ENCODE measurements at regions not wholly inside any gene's neighbourhood (a gene's known extent, or its start where the extent isn't known, plus 50 kb on each side); places are given as distances from the start of the nearest gene placed in this dataset.

DNA sequence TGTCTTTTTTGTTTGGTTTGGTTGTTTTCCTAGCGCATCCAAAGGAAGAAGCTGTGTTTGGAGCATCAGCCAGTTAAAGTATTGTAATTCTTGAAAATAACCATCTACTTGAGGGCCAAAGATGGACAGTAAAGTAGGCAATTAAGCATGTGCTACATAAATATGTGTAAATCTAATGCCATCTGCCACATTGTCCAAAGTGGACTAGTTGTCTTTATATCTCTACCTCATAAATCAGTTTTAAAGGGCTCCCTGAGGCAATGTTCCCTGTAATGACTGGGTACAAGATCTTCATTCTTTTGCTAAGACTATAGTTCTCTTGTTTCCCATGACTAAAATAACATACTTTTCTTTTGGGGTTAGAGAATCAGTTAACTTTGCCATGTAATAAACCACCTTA lies 460.0 kb upstream of the RARB start:
- Histone ChIP-seq H3K9me3 (ENCODE audit: low read depth, low read length) (no peaks in the 10 kb centered on the region), H3K4me2 (ENCODE audit: insufficient read depth, low read length) (no peak overlapping the region), H3K27me3 (ENCODE audit: insufficient read depth, low read length) (no peaks in the 10 kb centered on the region), H3K36me3 (ENCODE audit: insufficient read depth, low read length) (no peaks in the 10 kb centered on the region), H3K4me3 (ENCODE audit: insufficient read depth, low read length) (no peak overlapping the region), H3K27ac (ENCODE audit: low read depth, low read length) (no peak overlapping the region), H2AFZ (ENCODE audit: low read length) (no peak overlapping the region), H4K20me1 (ENCODE audit: insufficient read depth, low read length) (no peaks in the 10 kb centered on the region), H3K79me2 (ENCODE audit: insufficient read depth, low read length) (no peaks in the 10 kb centered on the region), H3K4me1 (ENCODE audit: insufficient read depth, low read length) (no peaks in the 10 kb centered on the region)
- no peak for DNase-seq (ENCODE audit: insufficient read length, low spot score, missing footprints)
- TF ChIP-seq, protein P1, sequence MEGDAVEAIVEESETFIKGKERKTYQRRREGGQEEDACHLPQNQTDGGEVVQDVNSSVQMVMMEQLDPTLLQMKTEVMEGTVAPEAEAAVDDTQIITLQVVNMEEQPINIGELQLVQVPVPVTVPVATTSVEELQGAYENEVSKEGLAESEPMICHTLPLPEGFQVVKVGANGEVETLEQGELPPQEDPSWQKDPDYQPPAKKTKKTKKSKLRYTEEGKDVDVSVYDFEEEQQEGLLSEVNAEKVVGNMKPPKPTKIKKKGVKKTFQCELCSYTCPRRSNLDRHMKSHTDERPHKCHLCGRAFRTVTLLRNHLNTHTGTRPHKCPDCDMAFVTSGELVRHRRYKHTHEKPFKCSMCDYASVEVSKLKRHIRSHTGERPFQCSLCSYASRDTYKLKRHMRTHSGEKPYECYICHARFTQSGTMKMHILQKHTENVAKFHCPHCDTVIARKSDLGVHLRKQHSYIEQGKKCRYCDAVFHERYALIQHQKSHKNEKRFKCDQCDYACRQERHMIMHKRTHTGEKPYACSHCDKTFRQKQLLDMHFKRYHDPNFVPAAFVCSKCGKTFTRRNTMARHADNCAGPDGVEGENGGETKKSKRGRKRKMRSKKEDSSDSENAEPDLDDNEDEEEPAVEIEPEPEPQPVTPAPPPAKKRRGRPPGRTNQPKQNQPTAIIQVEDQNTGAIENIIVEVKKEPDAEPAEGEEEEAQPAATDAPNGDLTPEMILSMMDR (IDR thresholded peaks at IDR 0.05; ENCODE audit: extremely low read depth, low read depth, low read length): no peak

DNA sequence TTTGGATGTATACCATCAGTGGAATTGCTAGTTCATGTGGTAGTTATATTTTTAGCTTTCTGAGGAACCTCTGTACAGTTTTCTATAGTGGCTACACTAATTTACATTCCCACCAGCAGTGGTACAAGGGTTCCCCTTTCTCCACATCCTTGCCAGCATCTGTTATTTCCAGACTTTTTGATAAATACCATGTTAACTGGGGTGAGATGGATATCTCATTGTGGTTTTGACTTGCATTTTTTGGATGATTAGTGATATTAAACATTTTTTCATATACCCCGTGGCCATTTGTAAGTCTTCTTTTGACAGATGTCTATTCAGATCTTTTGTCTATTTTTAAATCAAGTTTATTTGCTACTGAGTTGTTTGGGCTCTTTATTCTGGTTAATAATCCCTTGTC lies 455.6 kb upstream of the RARB start:
- TF ChIP-seq, protein P1 (IDR thresholded peaks at IDR 0.05; ENCODE audit: extremely low read depth, low read depth, low read length): no peak
- no peak overlapping the region for H2AFZ ChIP-seq (ENCODE audit: low read length)
- H3K36me3 ChIP-seq (ENCODE audit: insufficient read depth, low read length): no peaks in the 10 kb centered on the region
- no peaks in the 10 kb centered on the region for H4K20me1 ChIP-seq (ENCODE audit: insufficient read depth, low read length)
- H3K27ac ChIP-seq (ENCODE audit: low read depth, low read length): no peak overlapping the region
- DNase-seq (ENCODE audit: insufficient read length, low spot score, missing footprints): no peak
- no peaks in the 10 kb centered on the region for H3K79me2 ChIP-seq (ENCODE audit: insufficient read depth, low read length)
- no peak overlapping the region for H3K4me2 ChIP-seq (ENCODE audit: insufficient read depth, low read length)
- H3K9me3 ChIP-seq (ENCODE audit: low read depth, low read length): no peaks in the 10 kb centered on the region
- H3K4me1 ChIP-seq (ENCODE audit: insufficient read depth, low read length): no peaks in the 10 kb centered on the region
- H3K27me3 ChIP-seq (ENCODE audit: insufficient read depth, low read length): no peaks in the 10 kb centered on the region
- H3K4me3 ChIP-seq (ENCODE audit: insufficient read depth, low read length): no peak overlapping the region

DNA sequence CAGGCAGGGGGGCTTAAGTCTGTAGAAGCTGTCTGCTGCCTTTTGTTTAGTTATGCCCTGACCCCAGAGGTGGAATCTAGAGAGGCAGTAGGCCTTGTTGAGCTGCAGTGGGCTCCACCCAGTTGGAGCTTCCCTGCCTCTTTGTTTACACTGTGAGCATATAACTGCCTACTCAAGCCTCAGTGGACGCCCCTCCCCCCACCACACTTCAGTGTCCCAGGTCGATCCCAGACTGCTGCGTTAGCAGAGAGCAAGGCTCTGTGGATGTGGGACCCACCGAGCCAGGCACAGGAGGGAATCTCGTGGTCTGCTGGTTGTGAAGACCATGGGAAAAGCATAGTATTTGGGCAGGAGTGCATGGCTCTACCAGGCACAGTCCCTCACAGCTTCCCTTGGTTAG lies 446.8 kb upstream of the RARB start:
- Histone ChIP-seq H2AFZ (ENCODE audit: low read length) (no peak overlapping the region), H3K79me2 (ENCODE audit: insufficient read depth, low read length) (no peaks in the 10 kb centered on the region), H3K36me3 (ENCODE audit: insufficient read depth, low read length) (no peaks in the 10 kb centered on the region), H3K27me3 (ENCODE audit: insufficient read depth, low read length) (no peaks in the 10 kb centered on the region), H3K4me2 (ENCODE audit: insufficient read depth, low read length) (no peak overlapping the region), H3K4me3 (ENCODE audit: insufficient read depth, low read length) (no peak overlapping the region), H3K9me3 (ENCODE audit: low read depth, low read length) (no peaks in the 10 kb centered on the region), H3K27ac (ENCODE audit: low read depth, low read length) (no peak overlapping the region), H3K4me1 (ENCODE audit: insufficient read depth, low read length) (no peaks in the 10 kb centered on the region), H4K20me1 (ENCODE audit: insufficient read depth, low read length) (no peaks in the 10 kb centered on the region)
- TF ChIP-seq, protein P1 (IDR thresholded peaks at IDR 0.05; ENCODE audit: extremely low read depth, low read depth, low read length): no peak
- DNase-seq (ENCODE audit: insufficient read length, low spot score, missing footprints): no peak

DNA sequence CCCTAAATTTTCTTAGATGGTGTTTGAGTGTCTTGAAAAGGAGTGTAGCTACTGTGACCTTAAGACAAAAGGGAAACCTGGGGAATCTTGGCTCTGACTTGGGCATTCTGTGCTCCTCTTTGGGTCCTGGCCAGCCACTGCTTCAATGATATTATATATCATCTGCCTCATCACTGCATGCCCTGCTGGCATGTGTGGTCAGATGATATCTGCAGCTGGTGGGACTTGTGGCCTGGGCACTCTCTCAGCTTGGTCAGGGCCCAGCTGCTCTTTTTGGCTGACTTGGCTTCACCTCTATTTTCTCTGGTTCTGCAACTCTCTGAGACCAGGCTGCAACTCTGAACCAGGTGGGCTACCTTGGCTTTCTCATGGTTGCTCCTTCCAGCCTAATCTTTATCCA lies 446.1 kb upstream of the RARB start:
- H3K4me1 ChIP-seq (ENCODE audit: insufficient read depth, low read length): no peaks in the 10 kb centered on the region
- TF ChIP-seq, protein P1 (IDR thresholded peaks at IDR 0.05; ENCODE audit: extremely low read depth, low read depth, low read length): no peak
- H4K20me1 ChIP-seq (ENCODE audit: insufficient read depth, low read length): no peaks in the 10 kb centered on the region
- no peak overlapping the region for H3K4me3 ChIP-seq (ENCODE audit: insufficient read depth, low read length)
- no peaks in the 10 kb centered on the region for H3K27me3 ChIP-seq (ENCODE audit: insufficient read depth, low read length)
- no peaks in the 10 kb centered on the region for H3K36me3 ChIP-seq (ENCODE audit: insufficient read depth, low read length)
- no peak overlapping the region for H3K27ac ChIP-seq (ENCODE audit: low read depth, low read length)
- no peak overlapping the region for H2AFZ ChIP-seq (ENCODE audit: low read length)
- H3K4me2 ChIP-seq (ENCODE audit: insufficient read depth, low read length): no peak overlapping the region
- no peaks in the 10 kb centered on the region for H3K79me2 ChIP-seq (ENCODE audit: insufficient read depth, low read length)
- no peaks in the 10 kb centered on the region for H3K9me3 ChIP-seq (ENCODE audit: low read depth, low read length)
- no peak for DNase-seq (ENCODE audit: insufficient read length, low spot score, missing footprints)
